Left renal cortex interstitium (tissue), 4 donors: ENCODE measurements at regions not wholly inside any gene's neighbourhood (a gene's known extent, or its start where the extent isn't known, plus 50 kb on each side); places are given as distances from the start of the nearest gene placed in this dataset.
"Not testable (repeated sequence)": the region's sequence is repeated elsewhere in the genome, so short reads cannot be mapped to it uniquely, and the experiment has no call there.

Experiments used
- DNase-seq, 4 donors: peaks; one replicate each; pipeline ENCODE4 v3.0.0-alpha.2; 2013; ENCODE audit warnings: low read depth in 4 of 4, low spot score in 2 of 4, missing footprints in 1 of 4

- peak; percentile 15 to 31 (median 21) for DNase-seq
These were observed 56.3 kb upstream of the SPEF2 start for GRCh38 chr5:35561396-35561795.

DNA sequence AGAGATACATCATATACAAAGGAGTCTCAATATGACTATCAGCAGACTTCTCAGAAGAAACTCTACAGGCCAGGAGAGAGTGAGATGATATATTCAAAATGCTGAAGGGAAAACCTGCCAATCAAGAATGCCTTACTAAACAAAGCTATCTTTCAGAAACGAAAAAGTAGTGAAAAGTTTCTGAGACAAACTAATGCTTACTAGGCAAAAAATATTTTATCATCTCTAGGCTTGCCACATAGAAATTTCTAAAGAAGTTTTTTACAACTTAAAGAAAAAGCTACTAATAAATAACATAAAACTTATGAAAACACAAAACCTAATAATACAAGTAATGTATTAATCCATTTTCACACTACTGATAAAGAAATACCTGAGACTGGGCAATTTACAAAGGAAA, 59.9 kb upstream of the SPEF2 start:
- DNase-seq, result no peak

DNA sequence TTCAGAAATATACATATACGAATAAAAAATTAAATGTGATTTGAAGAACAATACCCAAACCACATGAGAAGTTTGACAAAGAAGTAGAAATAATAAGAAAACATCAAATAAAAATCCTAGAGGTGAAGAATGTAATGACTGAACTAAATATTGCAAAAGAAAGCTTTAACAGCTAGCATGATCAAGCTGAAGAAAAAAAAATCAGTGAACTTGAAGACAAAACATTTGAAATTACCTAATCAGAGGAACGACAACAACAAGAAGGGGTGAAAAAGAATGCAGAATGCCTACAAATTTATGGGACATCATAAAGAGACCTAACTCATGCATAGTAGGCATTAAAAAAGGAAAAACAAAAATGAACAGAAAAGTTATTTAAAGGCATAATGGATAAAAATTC, 60.5 kb upstream of the SPEF2 start:
- DNase-seq, result no peak

DNA sequence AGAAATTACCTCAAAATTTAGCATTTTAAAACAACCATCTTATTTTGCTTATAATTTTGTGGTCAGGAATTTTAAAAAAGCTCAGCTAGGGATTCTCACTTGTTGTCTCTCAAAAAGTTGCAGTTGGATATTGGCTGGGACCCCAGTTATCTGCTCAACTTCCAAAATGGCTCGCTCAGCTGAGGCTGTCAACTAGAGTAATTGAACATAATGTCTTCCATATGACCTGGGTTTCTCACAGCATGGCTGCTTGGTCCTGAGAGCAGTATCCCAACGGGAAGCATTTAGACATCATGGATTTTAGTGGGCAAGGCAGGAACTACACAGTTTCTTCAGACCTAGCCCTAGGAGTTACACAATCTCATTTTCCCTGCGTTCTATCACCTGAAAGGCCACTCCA, 63.6 kb upstream of the SPEF2 start:
- no peak for DNase-seq

DNA sequence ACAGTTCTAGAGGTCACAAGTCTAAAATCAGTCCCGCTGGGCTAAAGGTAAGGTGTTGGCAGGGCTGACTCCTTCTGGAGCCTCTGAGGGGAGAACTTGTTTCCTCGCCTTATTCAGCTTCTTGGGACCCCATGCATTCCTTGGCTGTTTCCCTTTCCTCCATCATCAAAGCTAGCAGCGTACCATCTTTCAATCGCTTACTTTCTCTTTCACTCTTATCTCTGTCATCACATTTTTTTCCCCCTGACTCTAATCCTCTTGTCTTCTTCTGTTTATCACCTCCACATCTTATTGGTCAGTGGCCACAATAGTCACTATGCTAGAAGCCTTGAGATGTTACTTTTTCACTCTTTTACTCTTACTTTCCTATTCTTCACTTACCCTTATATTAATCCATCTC, 72.5 kb upstream of the SPEF2 start:
- no peak for DNase-seq

GRCh38 chr5:35543408-35543807, 74.3 kb upstream of the SPEF2 start:
- DNase-seq, result no peak

DNA sequence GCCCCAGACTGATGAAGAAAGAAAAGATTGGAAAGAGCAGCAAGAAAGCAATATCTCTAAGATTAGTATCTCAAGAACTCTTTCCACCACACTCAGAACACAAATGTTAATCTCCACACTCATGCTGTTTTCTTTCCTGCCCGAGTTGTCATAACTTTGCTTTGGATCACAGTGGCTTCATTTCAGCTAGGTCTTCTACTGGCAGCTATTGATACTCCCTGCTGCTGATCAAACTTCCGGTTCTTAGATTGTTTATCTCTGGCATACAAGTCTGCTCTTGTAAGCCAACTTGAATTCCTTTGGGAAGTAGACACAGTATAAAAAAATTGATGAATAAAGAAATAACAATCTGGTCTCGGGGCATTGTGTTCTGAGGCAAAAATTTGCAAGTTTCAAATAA, 77.7 kb upstream of the SPEF2 start:
- no peak for DNase-seq

GRCh38 chr5:35538198-35538931, 79.3 kb upstream of the SPEF2 start:
- DNase-seq, result no peak

DNA sequence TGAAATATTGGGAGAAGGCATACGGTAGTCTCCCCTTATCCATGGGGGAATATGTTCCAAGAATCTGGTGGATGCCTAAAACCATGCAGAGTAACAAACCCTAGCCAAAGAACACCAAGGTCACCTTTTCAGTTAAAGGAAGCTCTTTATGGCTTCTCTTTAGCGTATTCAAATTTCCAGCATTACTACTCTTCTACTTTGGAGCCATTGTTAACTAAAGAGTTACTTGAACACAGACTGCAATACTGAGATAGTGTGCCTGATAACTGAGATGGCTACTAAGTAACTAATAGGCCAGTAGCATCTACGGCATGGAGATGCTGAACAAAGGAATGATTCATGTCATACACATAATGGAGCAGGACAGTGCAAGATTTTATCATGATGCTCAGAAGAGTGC, 84.5 kb upstream of the SPEF2 start:
- DNase-seq, result no peak

- DNase-seq, result not testable (repeated sequence)
These were observed 86.1 kb upstream of the SPEF2 start for GRCh38 chr5:35531553-35531952.

DNA sequence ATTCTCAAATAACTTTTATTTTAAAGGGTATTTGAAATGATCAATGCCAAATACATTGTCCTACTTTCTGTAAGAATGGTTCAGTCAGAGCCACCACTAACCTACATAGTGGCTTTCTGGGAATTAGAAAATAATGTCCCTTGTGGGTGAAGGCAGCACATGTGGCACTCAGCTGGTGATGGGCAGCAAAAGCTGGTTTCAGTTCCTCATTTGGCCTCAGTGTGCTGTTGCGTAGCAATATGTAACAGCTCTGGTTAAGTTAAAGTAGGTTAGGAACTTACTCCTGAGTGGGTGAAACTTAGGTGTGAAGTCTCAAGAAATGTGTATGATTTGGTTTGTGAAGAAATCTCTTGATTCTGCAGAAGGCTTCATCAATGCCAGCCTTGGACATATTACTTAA, 99.6 kb upstream of the SPEF2 start:
- DNase-seq, result no peak

DNA sequence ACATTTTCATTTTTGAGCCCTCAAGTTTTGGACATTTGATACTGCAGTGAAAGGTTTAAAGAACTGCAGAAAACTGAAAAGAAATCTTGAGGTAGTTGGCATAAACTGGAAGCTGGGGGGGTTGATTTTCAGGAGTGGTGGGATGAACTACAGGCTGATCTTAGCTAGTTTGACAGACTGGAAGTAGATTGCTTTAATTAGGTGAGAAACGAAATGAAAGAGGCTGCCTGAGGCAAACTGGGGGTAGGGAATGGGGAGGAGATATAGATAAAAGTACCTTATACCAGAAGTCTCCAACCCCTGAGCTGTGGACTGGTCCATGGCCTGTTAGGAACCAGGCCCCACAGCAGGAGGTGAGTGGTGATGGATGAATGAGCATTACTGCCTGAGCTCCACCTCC, 101.4 kb upstream of the SPEF2 start:
- no peak for DNase-seq

DNA sequence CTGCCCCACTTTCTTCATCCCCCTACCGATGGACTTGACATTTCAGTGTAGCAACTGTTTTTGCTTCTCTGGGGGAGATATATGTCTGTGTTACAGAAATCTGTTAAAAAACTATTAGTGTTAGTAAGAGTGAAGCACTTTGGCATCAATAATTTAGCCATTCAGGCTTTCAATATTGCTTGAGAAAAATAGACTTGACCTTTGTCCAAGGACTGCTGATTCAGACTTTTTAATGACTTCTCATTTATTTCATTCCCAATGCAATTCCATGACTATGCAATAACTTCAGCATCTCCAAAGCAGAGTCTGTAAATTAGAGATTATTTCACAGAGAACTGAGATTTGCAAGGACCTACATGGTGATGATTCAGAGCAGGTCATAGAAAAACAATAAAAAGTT, 104.1 kb upstream of the SPEF2 start:
- DNase-seq, result no peak

GRCh38 chr5:35502206-35502605, 115.5 kb upstream of the SPEF2 start:
- no peak for DNase-seq

- DNase-seq, result no peak
These were observed 128.9 kb upstream of the SPEF2 start for GRCh38 chr5:35488791-35489190.

DNA sequence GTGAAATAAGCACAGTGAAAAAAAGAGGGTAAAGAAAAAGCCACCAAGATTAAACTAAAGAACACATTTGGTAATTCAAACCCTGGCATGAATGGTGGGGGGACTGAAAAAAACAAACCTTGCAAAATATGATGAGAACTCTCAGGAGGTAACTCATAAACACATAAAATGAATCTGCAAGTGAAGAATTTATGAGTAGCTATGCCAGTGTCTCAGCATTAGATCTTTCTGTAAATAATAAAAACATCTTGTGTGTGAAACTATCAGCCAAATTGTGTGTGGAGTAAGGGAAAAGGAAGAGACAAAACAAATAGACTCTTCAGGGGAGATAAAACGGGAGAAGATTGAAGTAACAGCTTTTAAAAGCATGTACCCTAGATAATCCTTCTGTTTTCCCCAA, 129.6 kb upstream of the SPEF2 start:
- no peak for DNase-seq

DNA sequence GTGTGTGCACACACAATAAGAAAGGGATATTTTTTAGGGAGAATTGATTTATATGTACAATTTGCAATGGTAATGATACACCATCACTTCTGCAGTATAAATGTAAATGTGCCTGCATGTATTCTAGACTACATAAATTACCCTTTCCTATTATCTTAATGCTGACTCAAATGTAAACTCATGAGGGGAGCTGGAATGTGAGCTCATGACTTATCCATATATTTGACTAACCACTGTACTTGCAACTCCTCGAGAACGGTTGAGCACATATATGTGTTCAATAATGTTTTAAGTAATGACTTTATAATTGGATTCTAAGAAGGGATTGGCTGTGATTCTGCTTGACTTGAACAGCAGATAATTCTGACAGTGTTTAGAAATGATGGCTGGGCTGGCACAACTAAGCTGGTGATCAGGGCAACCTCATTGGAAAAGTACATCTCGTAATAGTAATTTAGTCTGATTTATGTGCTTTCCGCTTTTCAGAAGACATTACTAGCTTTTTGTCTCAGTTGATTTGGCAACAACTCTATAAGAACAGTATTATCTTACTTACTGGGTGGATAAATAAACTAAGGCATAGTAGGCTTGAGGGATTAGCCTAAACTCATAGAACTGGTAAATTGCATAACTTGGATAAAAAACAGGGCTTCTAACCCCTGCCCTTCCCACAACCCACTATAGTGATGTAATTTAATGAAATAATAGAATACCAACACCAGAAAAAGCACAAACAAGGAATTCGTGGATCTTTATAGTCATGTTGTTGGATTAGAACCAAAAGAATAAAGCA, 130.2 kb upstream of the SPEF2 start:
- no peak for DNase-seq

- DNase-seq, result no peak
These were observed 132.2 kb upstream of the SPEF2 start for GRCh38 chr5:35485487-35485886.

GRCh38 chr5:35484241-35484640, 133.4 kb upstream of the SPEF2 start:
- no peak for DNase-seq

DNA sequence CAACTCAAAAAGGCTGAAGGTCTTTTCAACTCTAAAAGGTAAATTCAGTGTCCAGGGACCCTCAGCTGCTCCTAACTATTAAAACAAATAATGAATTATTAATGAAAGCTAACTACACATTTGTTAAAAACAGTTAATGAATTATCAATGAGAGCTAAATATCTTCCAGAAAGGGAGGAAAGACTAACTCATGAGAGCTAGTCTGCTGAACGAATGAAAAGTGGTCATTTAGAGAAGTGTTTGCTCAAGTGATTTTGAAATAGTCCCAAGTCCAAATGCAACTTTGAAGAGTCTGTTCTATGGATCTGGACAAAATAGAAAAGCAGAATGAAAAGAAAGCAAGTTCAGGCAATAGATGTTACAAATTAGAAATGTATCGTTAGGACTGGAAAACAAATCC, 133.9 kb upstream of the SPEF2 start:
- DNase-seq, result no peak

GRCh38 chr5:35483191-35483590, 134.5 kb upstream of the SPEF2 start:
- DNase-seq, result peak in 2 of 4 donors; percentile 36 to 49

- no peak for DNase-seq
These were observed 135.4 kb upstream of the SPEF2 start for GRCh38 chr5:35482167-35482755.
